LNCaP clone FGC (cell line): ENCODE measurements at regions not wholly inside any gene's neighbourhood (a gene's known extent, or its start where the extent isn't known, plus 50 kb on each side); places are given as distances from the start of the nearest gene placed in this dataset.

Experiments
- DNase-seq: peaks from one replicate; pipeline ENCODE4 v3.0.0-alpha.2; 2011; ENCODE audit warnings: low read depth
- H3K4me3 ChIP-seq: 2 replicates; pipeline ENCODE4 v1.5.1; 2011; ENCODE audit warnings: mild to moderate bottlenecking, low read depth, low read length, control low read depth
- TF ChIP-seq, protein P1 (sequence below): IDR thresholded peaks from 2 replicates; pipeline ENCODE4 v1.5.1; 2012; ENCODE audit warnings: mild to moderate bottlenecking; ENCODE audit not compliant: control insufficient read depth, insufficient read depth; ENCODE audit errors: extremely low read depth

- TF ChIP-seq, protein P1, sequence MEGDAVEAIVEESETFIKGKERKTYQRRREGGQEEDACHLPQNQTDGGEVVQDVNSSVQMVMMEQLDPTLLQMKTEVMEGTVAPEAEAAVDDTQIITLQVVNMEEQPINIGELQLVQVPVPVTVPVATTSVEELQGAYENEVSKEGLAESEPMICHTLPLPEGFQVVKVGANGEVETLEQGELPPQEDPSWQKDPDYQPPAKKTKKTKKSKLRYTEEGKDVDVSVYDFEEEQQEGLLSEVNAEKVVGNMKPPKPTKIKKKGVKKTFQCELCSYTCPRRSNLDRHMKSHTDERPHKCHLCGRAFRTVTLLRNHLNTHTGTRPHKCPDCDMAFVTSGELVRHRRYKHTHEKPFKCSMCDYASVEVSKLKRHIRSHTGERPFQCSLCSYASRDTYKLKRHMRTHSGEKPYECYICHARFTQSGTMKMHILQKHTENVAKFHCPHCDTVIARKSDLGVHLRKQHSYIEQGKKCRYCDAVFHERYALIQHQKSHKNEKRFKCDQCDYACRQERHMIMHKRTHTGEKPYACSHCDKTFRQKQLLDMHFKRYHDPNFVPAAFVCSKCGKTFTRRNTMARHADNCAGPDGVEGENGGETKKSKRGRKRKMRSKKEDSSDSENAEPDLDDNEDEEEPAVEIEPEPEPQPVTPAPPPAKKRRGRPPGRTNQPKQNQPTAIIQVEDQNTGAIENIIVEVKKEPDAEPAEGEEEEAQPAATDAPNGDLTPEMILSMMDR, result no peak
- no peak for DNase-seq
- no peak overlapping the region for H3K4me3 ChIP-seq
Observed at GRCh38 chr11:69887841-69888427, 68.7 kb upstream of the FGF3 start.

GRCh38 chr11:69888483-69889181 is 69.4 kb upstream of the FGF3 start:
- TF ChIP-seq, protein P1, result peak; percentile 97
- H3K4me3 ChIP-seq, result no peak overlapping the region
- peak; percentile 32 for DNase-seq

DNA sequence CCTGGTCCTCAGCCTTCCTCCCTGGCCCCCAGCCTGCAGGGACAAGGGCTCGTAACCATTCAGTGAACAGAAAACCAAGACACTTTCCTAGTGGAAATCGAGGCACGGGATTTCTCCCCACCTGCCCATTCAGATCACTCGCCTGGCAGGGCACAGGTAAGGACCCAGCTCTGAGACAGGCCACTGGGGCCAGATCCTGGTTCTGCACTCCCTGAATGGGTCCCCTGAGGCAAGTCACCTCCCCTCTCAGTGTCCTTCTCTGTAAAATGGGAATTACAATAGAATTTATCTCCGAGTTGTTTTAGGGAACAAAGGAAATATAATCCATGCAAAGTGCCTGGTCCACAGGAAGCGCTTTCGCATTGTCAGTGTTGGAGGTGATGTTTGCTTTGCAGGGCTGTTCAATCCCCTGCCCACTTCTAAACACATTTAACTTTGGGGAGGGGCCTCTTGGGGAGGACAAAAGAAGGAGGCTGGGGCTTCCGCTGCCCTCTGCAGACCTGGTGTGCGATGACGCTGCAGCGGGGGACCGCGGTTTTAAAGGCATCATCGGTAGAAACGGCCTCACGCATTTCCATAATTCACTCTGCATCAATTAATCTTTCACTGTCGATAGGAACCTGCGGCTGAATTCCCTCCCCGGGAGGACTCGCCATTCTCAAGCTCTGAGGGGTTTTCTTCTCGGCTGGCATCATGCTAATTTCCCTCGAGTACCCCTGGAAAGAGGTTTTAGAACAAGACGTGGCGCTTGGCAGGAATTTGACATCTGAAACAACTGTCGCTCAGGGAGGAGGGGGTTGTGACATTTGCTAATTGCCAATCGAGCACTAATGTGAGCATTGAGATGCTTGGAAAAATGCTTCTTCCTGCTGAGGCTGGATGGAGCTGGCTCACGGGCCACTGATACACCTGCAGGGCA is 70.4 kb upstream of the FGF3 start:
- DNase-seq, result no peak
- no peak overlapping the region for H3K4me3 ChIP-seq

DNA sequence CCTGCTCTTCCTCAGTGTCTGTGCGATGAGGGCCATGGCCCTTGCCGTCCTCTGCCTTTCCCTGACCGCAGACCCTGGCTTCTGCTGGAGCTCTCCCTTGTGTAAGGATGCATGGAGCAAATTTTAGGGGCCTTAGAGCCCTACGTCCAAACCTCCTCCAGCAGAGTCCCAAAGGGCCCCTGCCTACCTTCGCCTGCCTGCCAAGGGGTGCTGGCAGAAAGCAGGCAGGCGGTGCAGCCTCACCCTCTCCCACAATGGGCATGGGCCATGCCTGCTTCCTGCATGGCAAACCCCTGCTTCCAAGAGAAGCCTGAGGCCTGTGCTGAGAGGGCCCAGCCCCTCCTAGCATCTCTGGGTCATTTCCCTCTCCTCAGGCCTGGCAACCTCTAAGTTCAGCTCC is 71.3 kb upstream of the FGF3 start:
- H3K4me3 ChIP-seq, result no peak overlapping the region
- no peak for DNase-seq
- TF ChIP-seq, protein P1, result no peak

More for the DNA sequence above, 70.4 kb upstream of the FGF3 start:
- TF ChIP-seq, protein P1, result no peak

DNA sequence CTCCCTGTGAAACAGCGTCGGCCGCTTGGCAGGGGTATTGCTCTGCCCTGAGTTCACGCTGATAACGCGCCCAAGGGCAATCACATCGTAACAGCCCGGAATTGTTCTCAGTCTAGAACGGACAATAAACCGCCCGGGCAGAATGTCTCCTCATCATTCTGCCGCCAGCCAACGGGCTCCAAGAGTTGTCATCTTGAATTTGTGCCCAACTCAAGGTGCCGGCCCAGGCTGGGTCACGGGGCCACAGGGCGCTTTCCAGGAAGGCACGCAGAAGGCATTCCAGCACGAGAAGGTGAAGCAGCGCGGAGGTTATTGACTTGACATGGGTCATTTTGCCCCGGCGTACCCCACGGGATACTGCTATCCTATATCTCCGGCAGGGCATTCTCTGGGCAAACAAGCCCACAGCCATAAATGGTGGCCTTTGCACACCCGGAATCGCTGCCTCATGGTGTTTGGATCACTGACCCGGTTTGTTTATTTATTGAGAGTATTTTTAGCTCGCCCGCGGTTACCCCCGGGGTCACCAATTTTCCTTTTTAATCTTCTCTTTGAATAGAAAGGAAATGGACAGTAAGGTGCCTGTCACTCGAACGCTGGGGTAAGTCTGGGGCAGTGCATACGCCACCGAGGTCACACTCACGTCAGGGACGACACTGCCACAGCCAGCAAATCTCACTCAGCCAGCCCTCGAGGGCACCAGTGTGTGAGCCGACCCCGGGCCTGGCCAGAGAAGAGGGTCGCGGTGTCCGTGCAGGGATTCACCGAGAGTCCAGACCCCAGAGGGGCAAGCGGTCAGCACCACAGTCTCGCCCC is 72.4 kb upstream of the FGF3 start:
- peak; percentile 67 for DNase-seq
- H3K4me3 ChIP-seq, result no peak overlapping the region
- TF ChIP-seq, protein P1, result no peak

DNA sequence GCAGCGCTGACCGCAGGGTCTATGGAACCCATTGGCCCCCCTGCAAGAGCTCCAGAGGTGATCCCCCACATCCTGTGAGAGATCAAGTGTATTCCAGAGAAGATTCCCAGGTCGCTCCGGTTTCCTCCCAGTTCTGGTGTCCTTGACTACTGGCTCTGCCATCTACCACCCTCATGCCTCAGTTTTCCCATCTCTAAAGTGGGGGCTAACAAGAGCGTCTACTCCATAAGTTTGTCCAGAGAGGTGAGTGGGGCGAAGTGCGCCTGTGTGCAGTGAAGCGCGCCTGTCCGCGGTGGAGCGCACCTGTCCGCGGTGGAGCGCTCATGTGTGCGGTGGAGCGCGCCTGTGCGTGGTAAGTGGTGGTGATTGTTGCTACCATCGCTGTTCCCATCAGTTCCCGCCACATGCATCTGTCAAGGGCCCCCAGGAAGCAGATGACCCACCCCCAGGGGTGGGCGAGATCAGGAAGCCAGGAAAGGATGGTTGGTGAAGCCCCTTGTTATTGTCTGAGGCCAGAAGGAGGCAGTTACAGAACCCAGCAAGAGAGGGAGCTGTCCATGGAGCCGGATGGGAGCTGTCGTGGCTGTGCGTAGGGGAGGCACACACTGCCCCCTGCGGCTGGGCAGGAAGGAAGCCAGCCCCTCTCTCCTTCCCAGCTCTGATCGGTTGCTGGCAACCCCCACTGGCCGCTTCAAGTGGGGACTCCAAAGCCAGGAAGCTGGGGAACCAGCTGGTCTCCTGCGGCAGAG is 73.2 kb upstream of the FGF3 start:
- TF ChIP-seq, protein P1, result no peak
- no peak for DNase-seq
- no peak overlapping the region for H3K4me3 ChIP-seq
